B cell (primary cell): ENCODE measurements at regions not wholly inside any gene's neighbourhood (a gene's known extent, or its start where the extent isn't known, plus 50 kb on each side); places are given as distances from the start of the nearest gene placed in this dataset.

Source experiments
- ATAC-seq: fragments of 200-7000 bp; cut with Tn5 transposase; one replicate; pipeline ENCODE4 v1.10.0; 2021; ENCODE audit warnings: low read depth, mild to moderate bottlenecking, moderate number of reproducible peaks, moderate library complexity
- CTCF ChIA-PET: fragments of 350-600 bp; sonication (Branson Sonifier 250); formaldehyde crosslinking; loops from one replicate; lab custom pipeline; 2021; ENCODE audit warnings: antibody characterized with exemption, inconsistent platforms; lab: Charles Lee
- POLR2A ChIA-PET: fragments of 350-600 bp; sonication (Branson Sonifier 250); formaldehyde crosslinking; loops from one replicate; lab custom pipeline; 2021; ENCODE audit warnings: antibody characterized with exemption; lab: Charles Lee
- DNase-seq: peaks from one replicate; pipeline ENCODE4 v3.0.0; 2013
- H2AFZ ChIP-seq: 2 replicates; pipeline ENCODE4 v1.6.1; 2012; ENCODE audit warnings: mild to moderate bottlenecking, low read depth, low read length; ENCODE audit not compliant: insufficient read depth, poor library complexity, severe bottlenecking
- H3K27ac ChIP-seq, 2 donors: 1 replicate in 1 of 2; 2 replicates in 1 of 2; pipeline ENCODE4 v1.5.1; 2012 to 2013; ENCODE audit warnings: low read length in 2 of 2, mild to moderate bottlenecking in 2 of 2, moderate library complexity in 1 of 2
- H3K27me3 ChIP-seq, 4 experiments: fragments of 200-600 bp in 1 of 4; sonication (generic) in 1 of 4; replicated peaks in 1 of 4; 1 replicate in 2 of 4; 2 replicates in 2 of 4; pipeline versions ENCODE4 v1.6.1 to v1.7.0; 2013 to 2016; ENCODE audit warnings: low read length in 3 of 4, mild to moderate bottlenecking in 2 of 4, mixed read lengths in 1 of 4, moderate library complexity in 1 of 4; ENCODE audit not compliant: insufficient read depth in 4 of 4, control insufficient read depth in 3 of 4; ENCODE audit errors: control extremely low read depth in 1 of 4
- H3K36me3 ChIP-seq, 2 experiments: replicated peaks in 1 of 2; 1 replicate in 1 of 2; 2 replicates in 1 of 2; pipeline versions ENCODE4 v1.6.1 to v1.7.1; 2013; ENCODE audit warnings: low read length in 1 of 2; ENCODE audit not compliant: insufficient read depth in 2 of 2, control insufficient read depth in 1 of 2; ENCODE audit errors: control extremely low read depth in 1 of 2, extremely low read depth in 1 of 2
- H3K4me1 ChIP-seq, 2 donors: fragments of 200-600 bp in 1 of 2; sonication (generic) in 1 of 2; 1 replicate in 1 of 2; 2 replicates in 1 of 2; pipeline versions ENCODE4 v1.5.1 to v1.6.1; 2013 to 2017; ENCODE audit warnings: low read length in 2 of 2; ENCODE audit not compliant: control insufficient read depth in 2 of 2, insufficient read depth in 2 of 2
- H3K4me2 ChIP-seq: replicated peaks from 2 replicates; pipeline ENCODE3; 2012; ENCODE audit warnings: mild to moderate bottlenecking, low read depth, low read length; ENCODE audit not compliant: poor library complexity, severe bottlenecking
- H3K4me3 ChIP-seq, 5 experiments: fragments of 200-600 bp in 1 of 5; sonication (generic) in 1 of 5; 1 replicate in 3 of 5; 2 replicates in 2 of 5; pipeline versions ENCODE4 v1.5.1 to v1.7.0; 2011 to 2016; ENCODE audit warnings: low read length in 4 of 5, mild to moderate bottlenecking in 4 of 5, low read depth in 2 of 5, control low read depth in 1 of 5, moderate library complexity in 1 of 5; ENCODE audit not compliant: insufficient read depth in 1 of 5; ENCODE audit errors: control extremely low read depth in 1 of 5, extremely low read depth in 1 of 5
- H3K79me2 ChIP-seq: fragments of 200-600 bp; sonication (generic); one replicate; pipeline ENCODE4 v1.6.0; 2016; ENCODE audit warnings: low read length; ENCODE audit not compliant: control insufficient read depth, insufficient read depth
- H3K9ac ChIP-seq: fragments of 200-600 bp; sonication (generic); 2 replicates; pipeline ENCODE4 v1.6.1; 2017; ENCODE audit warnings: mild to moderate bottlenecking, low read length, moderate library complexity
- H3K9me3 ChIP-seq, 3 donors: one replicate each; pipeline versions ENCODE4 v1.6.1 to v1.7.1; 2013; ENCODE audit warnings: low read length in 2 of 3; ENCODE audit not compliant: control insufficient read depth in 2 of 3, insufficient read depth in 1 of 3; ENCODE audit errors: control extremely low read depth in 1 of 3
- H4K20me1 ChIP-seq: 2 replicates; pipeline ENCODE4 v1.6.0; 2012; ENCODE audit warnings: mild to moderate bottlenecking, low read length; ENCODE audit not compliant: insufficient read depth, control insufficient read depth, poor library complexity, severe bottlenecking
- H3K27ac Mint-ChIP-seq: one replicate; pipeline ENCODE4 v1.8.0; 2021; ENCODE audit warnings: mixed read lengths
- H3K27me3 Mint-ChIP-seq: one replicate; pipeline ENCODE4 v1.8.0; 2021; ENCODE audit warnings: mixed read lengths
- H3K4me1 Mint-ChIP-seq: one replicate; pipeline ENCODE4 v1.8.0; 2021; ENCODE audit warnings: mixed read lengths
- H3K4me3 Mint-ChIP-seq: one replicate; pipeline ENCODE4 v1.8.0; 2021; ENCODE audit warnings: mixed read lengths
- H3K9me3 Mint-ChIP-seq: one replicate; pipeline ENCODE4 v1.8.0; 2022; ENCODE audit warnings: mixed read lengths; ENCODE audit not compliant: insufficient read depth
- EZH2 ChIP-seq: IDR thresholded peaks from 2 replicates; pipeline ENCODE4 v1.6.1; 2012; ENCODE audit warnings: borderline replicate concordance, low read depth, mild to moderate bottlenecking, moderate library complexity, low read length; ENCODE audit not compliant: insufficient read depth, poor library complexity, severe bottlenecking
- WGBS: methylation state at CpG from one replicate; pipeline ENCODE4 v1.1.5; 2013; ENCODE audit warnings: missing lambda C conversion rate; ENCODE audit not compliant: insufficient coverage; 5-methylcytosine and 5-hydroxymethylcytosine counted together
- intact Hi-C: fragments of 100-400 bp; cut with micrococcal nuclease; formaldehyde crosslinking; loops from one replicate; pipeline ENCODE4 v1.10.0; 2022
- TF ChIP-seq, protein P1 (sequence below): fragments of 200-600 bp; IDR thresholded peaks from one replicate; pipeline ENCODE4 v1.8.0; 2022; ENCODE audit warnings: antibody characterized with exemption, mild to moderate bottlenecking

DNA sequence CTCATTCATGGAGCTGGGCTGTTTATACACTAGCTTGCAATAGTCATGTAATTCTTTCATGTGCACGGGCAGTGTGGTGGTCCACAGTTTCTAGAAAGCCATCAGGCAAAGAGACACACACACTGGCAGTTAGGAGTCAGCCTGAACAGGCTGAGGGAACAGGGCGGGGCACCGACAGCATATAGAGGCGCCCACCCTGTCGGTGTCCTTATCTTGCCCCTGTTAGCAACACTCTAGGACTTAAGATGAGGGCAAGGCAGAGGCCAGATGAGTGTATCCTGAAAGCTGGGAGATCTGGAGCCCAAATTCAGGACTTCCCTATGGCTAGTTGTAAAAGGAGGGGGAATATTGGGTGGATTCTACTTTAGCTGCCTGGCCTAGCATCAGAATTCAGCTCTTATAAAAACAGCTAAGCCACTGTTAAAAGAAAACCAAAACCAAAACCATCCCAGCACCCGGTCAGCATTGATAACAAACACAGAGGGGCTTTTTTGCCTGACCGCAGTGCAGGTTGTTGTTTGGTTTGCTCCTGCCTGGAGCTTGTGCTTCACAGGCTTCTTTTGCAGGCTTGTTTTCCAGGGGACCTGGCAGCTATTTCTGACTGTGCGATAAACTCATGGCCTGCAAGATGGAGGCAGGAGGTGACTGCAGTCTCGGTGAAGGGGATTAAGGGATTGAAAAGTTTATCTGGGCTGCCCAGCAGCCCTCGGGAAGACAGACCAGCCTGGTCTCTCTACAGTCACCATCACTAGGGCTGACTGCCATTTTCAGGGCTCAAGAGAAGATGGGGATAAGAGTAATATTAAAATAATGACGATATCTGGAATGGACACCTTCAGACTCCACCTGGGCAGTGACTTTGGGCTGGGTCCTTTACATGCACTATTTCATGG is 638.9 kb downstream of the MID1IP1 start:
- peak overlapping the region in 3 of 5 experiments; percentile 19 to 36 (median 28) for H3K4me3 ChIP-seq
- H3K4me1 ChIP-seq = peaks cover 56 to 59% of the 10 kb centered on the region in 2 donors
- CTCF ChIA-PET = no interaction called here
- no peak for TF ChIP-seq EZH2
- TF ChIP-seq, protein P1, sequence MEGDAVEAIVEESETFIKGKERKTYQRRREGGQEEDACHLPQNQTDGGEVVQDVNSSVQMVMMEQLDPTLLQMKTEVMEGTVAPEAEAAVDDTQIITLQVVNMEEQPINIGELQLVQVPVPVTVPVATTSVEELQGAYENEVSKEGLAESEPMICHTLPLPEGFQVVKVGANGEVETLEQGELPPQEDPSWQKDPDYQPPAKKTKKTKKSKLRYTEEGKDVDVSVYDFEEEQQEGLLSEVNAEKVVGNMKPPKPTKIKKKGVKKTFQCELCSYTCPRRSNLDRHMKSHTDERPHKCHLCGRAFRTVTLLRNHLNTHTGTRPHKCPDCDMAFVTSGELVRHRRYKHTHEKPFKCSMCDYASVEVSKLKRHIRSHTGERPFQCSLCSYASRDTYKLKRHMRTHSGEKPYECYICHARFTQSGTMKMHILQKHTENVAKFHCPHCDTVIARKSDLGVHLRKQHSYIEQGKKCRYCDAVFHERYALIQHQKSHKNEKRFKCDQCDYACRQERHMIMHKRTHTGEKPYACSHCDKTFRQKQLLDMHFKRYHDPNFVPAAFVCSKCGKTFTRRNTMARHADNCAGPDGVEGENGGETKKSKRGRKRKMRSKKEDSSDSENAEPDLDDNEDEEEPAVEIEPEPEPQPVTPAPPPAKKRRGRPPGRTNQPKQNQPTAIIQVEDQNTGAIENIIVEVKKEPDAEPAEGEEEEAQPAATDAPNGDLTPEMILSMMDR = no peak
- ATAC-seq (peak; percentile 75), DNase-seq (peak; percentile 61)
- 64% methylated on average over 10 of the region's 11 CpGs for WGBS
- H3K79me2 ChIP-seq = no peaks in the 10 kb centered on the region
- H3K9me3 ChIP-seq = peaks cover 0 to 11% (median 7%) of the 10 kb centered on the region in 3 donors
- H3K27me3 Mint-ChIP-seq = no peaks in the 10 kb centered on the region
- peak overlapping the region; percentile 66 for H3K4me2 ChIP-seq
- H3K27me3 ChIP-seq = no peaks in the 10 kb centered on the region
- POLR2A ChIA-PET = no interaction called here
- intact Hi-C loops = loop anchor here (10.0 kb wide), 1 partner anchor 175 kb away; no protein-coding TSS in a partner anchor
- no peaks in the 10 kb centered on the region for H4K20me1 ChIP-seq
- no peaks in the 10 kb centered on the region for H3K9me3 Mint-ChIP-seq
- peak overlapping the region; percentile 75 for H3K4me3 Mint-ChIP-seq
- peak overlapping the region; percentile 96 for H3K27ac Mint-ChIP-seq
- H3K27ac ChIP-seq = peak overlapping the region; percentile 80 to 83
- H3K4me1 Mint-ChIP-seq = peaks cover 55% of the 10 kb centered on the region
- H3K9ac ChIP-seq = peak overlapping the region; percentile 13
- no peaks in the 10 kb centered on the region for H3K36me3 ChIP-seq
- H2AFZ ChIP-seq = peak overlapping the region; percentile 58

DNA sequence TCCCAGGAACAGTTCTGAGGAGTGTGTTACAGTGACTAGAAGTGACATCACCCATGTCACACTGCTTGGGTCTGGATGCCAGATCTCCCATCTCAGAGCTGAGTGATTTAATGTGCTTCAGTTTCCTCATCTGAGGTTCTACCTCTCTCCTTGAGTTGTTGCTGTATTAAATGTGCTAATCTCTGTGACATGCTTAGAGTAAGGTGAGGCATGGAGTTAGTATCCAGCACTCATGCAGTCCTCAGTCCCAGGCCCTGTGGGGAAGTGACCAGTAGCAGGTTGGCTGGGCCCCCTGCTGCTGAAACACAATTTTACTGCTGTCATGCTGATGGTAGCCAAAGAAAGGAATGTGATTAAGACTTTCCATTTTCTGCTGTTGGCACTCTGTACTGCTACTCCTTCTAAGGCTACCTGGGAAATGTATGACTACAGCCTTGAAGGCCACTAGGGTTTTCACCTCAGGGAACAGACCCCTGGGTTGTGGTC is 639.6 kb downstream of the MID1IP1 start:
- intact Hi-C loops = loop anchor here (10.0 kb wide), 1 partner anchor 174 kb away; no protein-coding TSS in a partner anchor
- peaks cover 55% of the 10 kb centered on the region for H3K4me1 Mint-ChIP-seq
- H3K27ac ChIP-seq = peak overlapping the region; percentile 80 to 83

More for the DNA sequence above, 639.6 kb downstream of the MID1IP1 start:
- H3K9me3 Mint-ChIP-seq = no peaks in the 10 kb centered on the region
- Histone ChIP-seq H3K9me3 (peaks cover 0 to 11% (median 7%) of the 10 kb centered on the region in 3 donors), H2AFZ (peak overlapping the region; percentile 58), H3K36me3 (no peaks in the 10 kb centered on the region), H3K4me2 (peak overlapping the region; percentile 66), H3K4me1 (peaks cover 56 to 59% of the 10 kb centered on the region in 2 donors), H3K9ac (peak overlapping the region; percentile 13), H3K4me3 (no peak overlapping the region), H4K20me1 (no peaks in the 10 kb centered on the region), H3K27me3 (no peaks in the 10 kb centered on the region), H3K79me2 (no peaks in the 10 kb centered on the region)
- CTCF ChIA-PET = no interaction called here
- peak overlapping the region; percentile 96 for H3K27ac Mint-ChIP-seq
- DNase-seq (no peak), ATAC-seq (peak; percentile 49)
- POLR2A ChIA-PET = no interaction called here
- H3K4me3 Mint-ChIP-seq = peak overlapping the region; percentile 75
- TF ChIP-seq, protein P1 = no peak
- no peak for TF ChIP-seq EZH2
- no peaks in the 10 kb centered on the region for H3K27me3 Mint-ChIP-seq
